Stimulated activated CD8-positive, alpha-beta memory T cell treated with anti-CD3 and anti-CD28 coated beads, Interleukin-15, amount 100 ng/mL, for 1 hour (primary cell): ENCODE measurements at regions not wholly inside any gene's neighbourhood (a gene's known extent, or its start where the extent isn't known, plus 50 kb on each side); places are given as distances from the start of the nearest gene placed in this dataset.
"Not testable (repeated sequence)": the region's sequence is repeated elsewhere in the genome, so short reads cannot be mapped to it uniquely, and the experiment has no call there.

Source experiments
- DNase-seq: peaks from one replicate; pipeline ENCODE4 v3.0.0-alpha.2; 2020; ENCODE audit warnings: low read depth

DNA sequence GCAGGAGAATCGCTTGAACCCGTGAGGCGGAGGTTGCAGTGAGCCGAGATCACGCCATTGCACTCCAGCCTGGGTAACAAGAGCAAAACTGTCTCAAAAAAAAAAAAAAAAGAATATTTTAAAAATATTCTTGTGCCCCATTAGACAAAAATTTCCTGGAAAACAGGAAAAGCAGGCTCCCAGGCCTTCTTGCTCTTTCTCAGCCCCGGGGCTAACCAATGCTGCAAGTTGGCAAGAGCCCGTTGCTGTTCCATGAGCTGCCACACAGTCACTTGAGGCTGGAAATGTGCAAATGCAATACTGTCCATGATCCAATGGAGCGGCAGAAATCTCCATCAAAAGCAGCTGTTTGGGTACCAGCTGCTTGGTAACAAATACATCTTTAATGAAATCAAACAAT lies 994.7 kb downstream of the VRK1 start:
- DNase-seq: no peak

DNA sequence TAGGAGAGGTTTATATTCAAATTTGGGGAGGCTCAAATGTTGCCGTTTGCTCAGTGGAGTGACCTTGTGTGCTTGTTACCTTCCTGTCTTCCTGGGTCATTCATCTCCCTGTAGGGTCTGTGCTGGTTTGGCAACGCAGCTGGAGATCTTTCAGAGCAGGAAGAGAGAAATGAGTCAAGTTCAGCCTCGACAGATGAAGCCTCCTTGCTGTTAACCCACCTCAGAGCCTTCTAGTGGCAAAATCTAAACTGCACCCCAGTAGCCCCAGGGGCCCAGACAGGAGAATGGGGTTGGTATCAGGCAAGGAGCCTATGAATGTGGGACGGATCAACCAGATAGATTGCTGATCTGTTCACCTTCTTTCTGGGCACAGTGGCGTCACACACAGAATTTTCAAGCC lies 999.3 kb downstream of the VRK1 start:
- no peak for DNase-seq

GRCh38 chr14:97798176-97798575 lies 1001.0 kb downstream of the VRK1 start:
- no peak for DNase-seq

- DNase-seq: no peak
Measured at GRCh38 chr14:97802430-97803373, 1005.5 kb downstream of the VRK1 start.

GRCh38 chr14:97804056-97804455 lies 1006.9 kb downstream of the VRK1 start:
- no peak for DNase-seq

DNA sequence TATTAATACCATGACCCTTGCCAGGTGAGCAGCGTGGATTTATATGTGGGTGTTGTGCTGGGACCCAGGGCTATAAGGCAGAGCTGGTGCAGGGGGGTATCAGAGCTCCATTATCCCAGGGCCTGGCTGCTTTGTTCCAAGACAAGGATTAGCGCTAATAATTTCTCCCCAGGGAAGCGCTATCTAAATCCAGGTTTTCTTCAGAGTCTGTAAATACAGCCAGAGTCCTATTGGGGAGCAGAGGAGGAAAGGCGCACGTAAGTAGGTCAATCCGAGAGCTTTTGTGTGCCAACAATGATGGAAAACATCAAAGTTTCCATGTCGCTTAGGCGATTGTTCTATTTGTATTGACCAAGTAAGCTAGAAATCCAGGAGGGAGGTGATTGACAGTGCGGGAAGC lies 1009.7 kb downstream of the VRK1 start:
- no peak for DNase-seq

- not testable (repeated sequence) for DNase-seq
Measured at GRCh38 chr14:97808541-97808940, 1011.4 kb downstream of the VRK1 start.

DNA sequence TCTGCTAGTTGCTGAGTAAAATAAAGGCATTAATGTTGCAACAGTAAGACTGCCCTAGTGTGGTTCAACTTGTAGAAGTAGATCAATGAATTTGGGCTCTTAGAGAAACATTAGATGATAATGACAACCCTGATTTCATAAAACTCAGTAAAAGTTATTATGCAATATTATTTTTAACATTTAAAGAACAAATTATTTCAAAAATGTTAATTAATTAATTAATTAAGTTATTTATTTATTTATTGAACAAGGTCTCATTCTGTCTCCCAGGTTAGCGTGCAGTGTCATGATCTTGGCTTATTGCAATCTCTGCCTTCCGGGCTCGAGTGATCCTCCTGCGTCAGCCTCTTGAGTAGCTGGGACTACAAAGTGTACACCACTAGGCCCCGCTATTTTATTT lies 1016.4 kb downstream of the VRK1 start:
- no peak for DNase-seq

- no peak for DNase-seq
Measured at GRCh38 chr14:97820781-97821180, 1023.6 kb downstream of the VRK1 start.

DNA sequence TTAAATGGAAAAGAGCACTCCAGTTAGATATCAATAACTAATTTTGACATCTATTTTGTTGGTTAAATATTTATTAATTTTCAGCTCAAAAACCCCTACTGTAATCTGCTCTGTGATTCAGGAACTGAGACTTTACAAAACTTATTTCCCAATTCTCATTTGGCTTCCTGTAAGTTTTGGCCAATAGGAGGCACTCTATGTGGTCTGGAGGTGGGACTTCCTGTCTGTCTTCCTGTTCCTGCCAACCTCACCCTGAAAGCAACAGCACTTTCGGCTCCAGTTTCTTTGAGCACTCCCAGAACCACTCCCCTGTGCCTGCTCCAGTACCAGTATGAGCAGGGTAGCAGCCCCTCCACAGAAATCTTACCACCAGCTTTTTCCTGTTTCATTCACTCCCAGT lies 1027.0 kb downstream of the VRK1 start:
- DNase-seq: no peak

DNA sequence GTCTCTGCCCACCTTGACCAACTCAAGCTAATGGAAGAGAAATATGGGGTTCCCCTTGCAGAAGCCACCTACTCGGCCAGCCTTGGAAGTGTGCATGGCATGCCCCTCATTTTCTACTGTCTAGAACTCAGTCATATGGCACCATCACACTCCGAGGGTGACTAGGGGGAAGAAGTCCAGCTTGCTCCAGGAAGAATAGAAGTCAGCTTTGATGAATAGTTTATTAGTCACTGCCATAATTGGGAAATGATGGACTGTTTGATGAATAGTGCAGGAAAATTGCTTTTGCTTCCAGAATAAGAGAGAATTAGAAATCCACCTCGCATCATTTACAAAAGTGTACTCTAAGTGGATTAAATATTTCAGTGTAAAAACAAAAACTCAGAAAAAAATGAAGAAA lies 1030.6 kb downstream of the VRK1 start:
- DNase-seq: no peak

DNA sequence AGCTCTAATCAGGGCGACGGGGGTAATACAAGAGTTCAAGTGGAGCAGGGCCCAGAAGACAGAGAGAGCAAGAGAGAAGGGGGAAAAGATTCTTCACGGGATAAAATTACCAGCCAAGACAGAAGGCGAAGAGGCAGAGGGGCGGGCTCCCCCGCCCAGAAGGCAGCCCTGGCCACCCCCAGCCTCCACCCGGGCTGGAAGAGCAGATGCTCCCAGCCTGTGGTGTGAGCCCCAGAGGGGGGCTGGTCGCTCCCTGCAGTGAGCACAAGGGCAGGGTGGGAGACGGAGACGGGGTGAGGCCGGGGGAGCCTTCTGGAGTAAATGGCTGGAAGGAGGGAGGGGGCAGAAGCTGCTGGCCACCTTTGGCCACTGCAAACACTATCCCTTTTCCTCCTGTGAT lies 1035.6 kb downstream of the VRK1 start:
- no peak for DNase-seq

DNA sequence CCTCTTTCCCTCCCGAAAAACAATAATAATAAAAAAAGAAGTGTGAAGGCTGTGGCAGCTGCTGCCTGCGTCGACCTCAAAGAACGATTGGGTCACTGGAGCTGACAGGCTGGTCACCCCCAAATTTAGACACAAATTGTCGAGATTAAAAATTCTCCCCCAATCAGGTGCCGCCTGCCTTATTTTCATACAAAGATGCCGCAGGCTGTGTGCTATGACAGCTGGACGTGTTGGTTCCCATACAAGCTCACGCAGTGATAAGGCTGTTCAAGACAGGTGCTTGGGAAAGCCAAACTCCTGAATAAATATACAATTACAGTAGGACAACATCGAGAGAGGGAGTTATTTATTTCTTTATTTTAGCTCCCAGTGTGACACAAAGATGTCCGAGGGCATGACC lies 1041.8 kb downstream of the VRK1 start:
- no peak for DNase-seq

DNA sequence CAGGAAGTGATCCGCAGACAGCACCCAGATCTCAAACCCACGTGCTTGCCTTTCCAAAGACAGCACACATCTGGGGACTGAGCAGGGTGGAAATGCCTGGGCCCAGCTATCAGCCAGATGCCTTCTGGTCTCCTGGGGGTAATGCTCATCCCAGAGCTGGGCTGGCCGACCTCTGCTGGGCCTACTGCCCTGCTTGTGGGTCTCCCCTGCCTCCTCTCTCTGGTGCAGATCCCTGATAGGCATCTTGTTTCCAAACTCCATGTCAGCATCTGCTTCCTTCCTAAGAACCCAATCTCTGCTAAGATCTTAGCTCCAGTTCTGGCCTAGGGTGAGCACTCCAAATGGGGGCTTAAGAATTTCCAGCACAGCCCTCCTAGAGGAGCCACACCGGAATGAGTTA lies 1043.0 kb downstream of the VRK1 start:
- no peak for DNase-seq

- no peak for DNase-seq
Measured at GRCh38 chr14:97841762-97842161, 1044.6 kb downstream of the VRK1 start.

DNA sequence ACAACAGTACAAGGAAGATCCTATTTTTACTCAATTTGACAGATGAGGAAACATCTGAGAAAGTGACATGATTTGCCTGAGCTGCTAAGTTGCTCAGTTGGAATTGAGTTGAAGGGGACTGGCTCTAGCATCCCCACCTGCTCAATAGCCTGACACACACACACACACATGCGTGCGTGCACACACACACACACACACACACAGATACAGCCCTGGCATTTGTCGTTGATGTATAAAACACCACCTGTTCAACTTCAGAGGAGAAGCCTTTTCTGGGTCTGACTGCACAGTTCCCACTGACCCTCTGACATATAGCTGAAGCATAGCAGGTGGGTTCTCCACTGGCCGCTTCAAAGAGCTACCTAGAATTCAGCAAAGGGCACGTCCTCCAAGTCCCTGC lies 1045.9 kb downstream of the VRK1 start:
- no peak for DNase-seq

- no peak for DNase-seq
Measured at GRCh38 chr14:97844042-97844441, 1046.9 kb downstream of the VRK1 start.

DNA sequence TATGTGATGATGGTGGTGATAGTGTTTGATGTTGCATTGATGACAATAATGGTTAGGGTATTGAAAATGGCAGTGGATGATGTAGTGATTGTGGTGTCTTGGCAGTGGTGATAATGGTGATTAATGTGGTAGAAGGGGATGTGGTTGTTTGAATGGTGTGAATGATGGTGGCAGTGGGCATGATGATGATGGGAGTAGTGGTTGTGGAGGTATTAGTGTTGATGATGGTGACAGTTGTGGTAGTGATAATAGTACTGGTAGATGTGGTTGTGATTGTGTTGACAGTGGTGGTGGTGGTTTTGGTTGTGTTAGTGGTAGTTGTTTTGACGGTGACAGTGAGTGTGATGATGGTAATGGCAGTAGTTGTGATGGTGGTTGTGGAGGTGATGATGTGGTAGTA lies 1049.0 kb downstream of the VRK1 start:
- no peak for DNase-seq

DNA sequence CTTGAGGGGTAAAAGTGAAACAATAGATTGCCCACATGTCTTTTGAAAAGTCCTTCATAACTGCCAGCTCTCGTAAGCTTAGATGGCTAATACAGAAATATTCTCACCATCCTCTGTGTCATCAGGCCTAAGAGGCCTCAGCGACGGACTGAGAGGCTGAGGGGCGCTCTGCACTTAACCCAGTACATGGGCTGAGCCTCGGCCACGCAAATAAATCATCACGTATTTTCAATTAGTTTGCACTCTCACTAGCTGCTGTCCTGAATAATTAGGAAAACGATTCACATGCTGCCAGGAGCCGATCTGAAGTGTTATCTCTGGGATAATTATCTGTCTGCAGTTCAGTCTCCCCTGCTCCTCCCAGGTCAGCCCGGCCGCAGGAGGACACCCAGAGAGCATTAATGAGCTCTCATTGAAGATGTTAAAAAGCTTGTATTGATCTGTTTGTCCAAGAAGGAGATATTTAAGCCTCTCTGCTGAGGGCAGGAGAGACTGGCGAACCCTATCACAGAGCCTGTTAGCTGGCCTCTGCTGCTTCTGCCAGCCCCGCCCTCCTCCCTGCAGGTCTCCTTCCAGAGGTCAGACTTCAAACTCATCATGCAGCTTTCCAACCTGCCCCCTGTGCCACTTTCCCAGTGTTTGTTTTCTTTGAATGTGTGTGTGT lies 1051.3 kb downstream of the VRK1 start:
- DNase-seq: no peak

- no peak for DNase-seq
Measured at GRCh38 chr14:97850466-97850865, 1053.3 kb downstream of the VRK1 start.

- no peak for DNase-seq
Measured at GRCh38 chr14:97850886-97851285, 1053.7 kb downstream of the VRK1 start.

- no peak for DNase-seq
Measured at GRCh38 chr14:97851428-97851995, 1054.3 kb downstream of the VRK1 start.

- no peak for DNase-seq
Measured at GRCh38 chr14:97854918-97855317, 1057.7 kb downstream of the VRK1 start.
